ENCODE measurements at regions not wholly inside any gene's neighbourhood (a gene's known extent, or its start where the extent isn't known, plus 50 kb on each side); places are given as distances from the start of the nearest gene placed in this dataset.

DNA sequence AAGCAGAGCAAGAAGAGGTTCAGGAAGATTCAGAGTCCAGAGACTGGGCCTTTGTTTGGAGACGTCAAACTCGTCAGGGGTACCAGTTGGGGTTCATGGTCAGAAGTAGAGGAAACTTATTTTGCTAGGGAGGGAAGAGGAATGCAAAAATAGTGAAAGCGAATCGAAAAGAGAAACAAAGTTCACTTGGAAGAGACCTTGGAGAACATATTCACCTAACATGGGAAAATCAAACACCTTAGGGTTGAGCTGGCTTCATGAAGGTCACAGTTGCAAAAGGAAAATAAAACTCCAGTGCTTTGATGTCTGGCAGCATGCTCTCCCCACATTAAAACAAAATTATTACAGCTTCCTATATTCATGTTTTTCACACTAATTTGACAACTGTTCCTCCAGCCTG is 440.4 kb downstream of the EPM2A start:
- H3K36me3 ChIP-seq (ENCODE audit: control insufficient read depth, insufficient read depth, low read length), result no peaks in the 10 kb centered on the region
- no peaks in the 10 kb centered on the region for H3K27me3 ChIP-seq (replicated peaks; ENCODE audit: control insufficient read depth, insufficient read depth, low read length)
- DNase-seq, result no peak
- no peak overlapping the region for H3K27ac Mint-ChIP-seq (ENCODE audit: unreplicated experiment)
- no TSS peak for BruUV-seq (replicated peaks)
- H3K36me3 Mint-ChIP-seq (ENCODE audit: insufficient read depth, unreplicated experiment), result no peaks in the 10 kb centered on the region
- H3K27me3 Mint-ChIP-seq (ENCODE audit: insufficient read depth, unreplicated experiment), result no peaks in the 10 kb centered on the region
- ChIA-PET POLR2A (no interaction called here), CTCF (no interaction called here)
- no peaks in the 10 kb centered on the region for H3K4me1 ChIP-seq
- TF ChIP-seq, protein P1, sequence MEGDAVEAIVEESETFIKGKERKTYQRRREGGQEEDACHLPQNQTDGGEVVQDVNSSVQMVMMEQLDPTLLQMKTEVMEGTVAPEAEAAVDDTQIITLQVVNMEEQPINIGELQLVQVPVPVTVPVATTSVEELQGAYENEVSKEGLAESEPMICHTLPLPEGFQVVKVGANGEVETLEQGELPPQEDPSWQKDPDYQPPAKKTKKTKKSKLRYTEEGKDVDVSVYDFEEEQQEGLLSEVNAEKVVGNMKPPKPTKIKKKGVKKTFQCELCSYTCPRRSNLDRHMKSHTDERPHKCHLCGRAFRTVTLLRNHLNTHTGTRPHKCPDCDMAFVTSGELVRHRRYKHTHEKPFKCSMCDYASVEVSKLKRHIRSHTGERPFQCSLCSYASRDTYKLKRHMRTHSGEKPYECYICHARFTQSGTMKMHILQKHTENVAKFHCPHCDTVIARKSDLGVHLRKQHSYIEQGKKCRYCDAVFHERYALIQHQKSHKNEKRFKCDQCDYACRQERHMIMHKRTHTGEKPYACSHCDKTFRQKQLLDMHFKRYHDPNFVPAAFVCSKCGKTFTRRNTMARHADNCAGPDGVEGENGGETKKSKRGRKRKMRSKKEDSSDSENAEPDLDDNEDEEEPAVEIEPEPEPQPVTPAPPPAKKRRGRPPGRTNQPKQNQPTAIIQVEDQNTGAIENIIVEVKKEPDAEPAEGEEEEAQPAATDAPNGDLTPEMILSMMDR (IDR thresholded peaks at IDR 0.05; ENCODE audit: insufficient read depth in 1 of 2, low read depth in 1 of 2, low read length in 1 of 2, severe bottlenecking in 1 of 2, unreplicated experiment in 1 of 2), result no peak
- no peaks in the 10 kb centered on the region for H3K9me3 Mint-ChIP-seq (ENCODE audit: unreplicated experiment)
- H3K9me3 ChIP-seq, result no peaks in the 10 kb centered on the region
- H3K4me3 ChIP-seq (ENCODE audit: low read depth, low read length), result no peak overlapping the region
- intact Hi-C loops (cut with micrococcal nuclease; ENCODE audit: unreplicated experiment), result no loop called here
- no peaks in the 10 kb centered on the region for H3K4me1 Mint-ChIP-seq (ENCODE audit: low read depth, unreplicated experiment)
- no peak overlapping the region for H3K4me3 Mint-ChIP-seq (ENCODE audit: unreplicated experiment)

DNA sequence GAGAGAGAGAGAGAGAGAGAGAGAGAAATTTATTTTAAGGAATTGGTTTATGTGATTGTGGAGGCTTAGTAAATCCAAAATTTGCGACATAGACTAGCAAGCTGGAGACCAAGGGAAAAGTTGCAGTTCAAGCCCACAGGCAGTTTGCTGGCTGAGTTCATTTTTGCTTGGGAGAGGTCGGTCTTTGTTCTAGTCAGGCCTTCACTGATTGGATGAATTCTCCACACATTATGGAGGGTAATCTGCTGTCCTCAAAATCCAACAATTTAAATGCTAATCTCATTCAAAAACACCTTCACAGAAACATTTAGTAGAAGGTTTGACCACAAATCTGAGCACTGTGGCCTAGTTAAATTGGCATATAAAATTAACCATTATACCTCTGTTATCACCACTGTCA is 439.6 kb downstream of the EPM2A start:
- DNase-seq, result no peak
- H3K27ac Mint-ChIP-seq (ENCODE audit: unreplicated experiment), result no peak overlapping the region
- no TSS peak for BruUV-seq (replicated peaks)
- Histone ChIP-seq H3K4me1 (no peaks in the 10 kb centered on the region), H3K9me3 (no peaks in the 10 kb centered on the region), H3K27me3 (replicated peaks; ENCODE audit: control insufficient read depth, insufficient read depth, low read length) (no peaks in the 10 kb centered on the region), H3K4me3 (ENCODE audit: low read depth, low read length) (no peak overlapping the region), H3K36me3 (ENCODE audit: control insufficient read depth, insufficient read depth, low read length) (no peaks in the 10 kb centered on the region)
- intact Hi-C loops (cut with micrococcal nuclease; ENCODE audit: unreplicated experiment), result no loop called here
- TF ChIP-seq, protein P1 (IDR thresholded peaks at IDR 0.05; ENCODE audit: insufficient read depth in 1 of 2, low read depth in 1 of 2, low read length in 1 of 2, severe bottlenecking in 1 of 2, unreplicated experiment in 1 of 2), result no peak
- ChIA-PET POLR2A (no interaction called here), CTCF (no interaction called here)
- no peaks in the 10 kb centered on the region for H3K36me3 Mint-ChIP-seq (ENCODE audit: insufficient read depth, unreplicated experiment)
- H3K4me3 Mint-ChIP-seq (ENCODE audit: unreplicated experiment), result no peak overlapping the region
- peaks cover 8% of the 10 kb centered on the region for H3K9me3 Mint-ChIP-seq (ENCODE audit: unreplicated experiment)
- no peaks in the 10 kb centered on the region for H3K27me3 Mint-ChIP-seq (ENCODE audit: insufficient read depth, unreplicated experiment)
- no peaks in the 10 kb centered on the region for H3K4me1 Mint-ChIP-seq (ENCODE audit: low read depth, unreplicated experiment)

DNA sequence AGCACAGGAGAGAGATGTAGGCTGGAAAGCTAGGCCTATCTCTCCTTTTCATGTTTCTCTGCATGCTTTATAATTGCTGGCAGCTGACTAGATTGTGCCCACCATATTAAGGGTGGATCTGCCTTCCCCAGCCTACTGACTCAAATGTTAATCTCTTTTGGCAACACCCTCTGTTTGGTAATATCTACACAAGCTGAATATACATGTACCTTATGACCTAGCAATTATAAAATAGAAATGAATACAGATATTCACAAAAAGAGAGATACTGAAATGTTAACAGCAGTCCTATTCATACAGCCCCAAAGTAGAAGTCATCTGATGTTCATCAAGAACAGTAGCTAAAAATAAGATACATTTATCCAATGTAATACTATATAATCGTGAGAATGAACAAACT is 429.6 kb downstream of the EPM2A start:
- Histone ChIP-seq H3K4me3 (ENCODE audit: low read depth, low read length) (no peak overlapping the region), H3K9me3 (no peaks in the 10 kb centered on the region), H3K36me3 (ENCODE audit: control insufficient read depth, insufficient read depth, low read length) (no peaks in the 10 kb centered on the region), H3K4me1 (no peaks in the 10 kb centered on the region), H3K27me3 (replicated peaks; ENCODE audit: control insufficient read depth, insufficient read depth, low read length) (no peaks in the 10 kb centered on the region)
- intact Hi-C loops (cut with micrococcal nuclease; ENCODE audit: unreplicated experiment), result no loop called here
- ChIA-PET POLR2A (no interaction called here), CTCF (no interaction called here)
- no peak overlapping the region for H3K4me3 Mint-ChIP-seq (ENCODE audit: unreplicated experiment)
- no peaks in the 10 kb centered on the region for H3K27me3 Mint-ChIP-seq (ENCODE audit: insufficient read depth, unreplicated experiment)
- H3K36me3 Mint-ChIP-seq (ENCODE audit: insufficient read depth, unreplicated experiment), result no peaks in the 10 kb centered on the region
- TF ChIP-seq, protein P1 (IDR thresholded peaks at IDR 0.05; ENCODE audit: insufficient read depth in 1 of 2, low read depth in 1 of 2, low read length in 1 of 2, severe bottlenecking in 1 of 2, unreplicated experiment in 1 of 2), result no peak
- peaks cover 2% of the 10 kb centered on the region for H3K9me3 Mint-ChIP-seq (ENCODE audit: unreplicated experiment)
- no peak for DNase-seq
- H3K27ac Mint-ChIP-seq (ENCODE audit: unreplicated experiment), result no peak overlapping the region
- no peaks in the 10 kb centered on the region for H3K4me1 Mint-ChIP-seq (ENCODE audit: low read depth, unreplicated experiment)
- BruUV-seq (replicated peaks), result no TSS peak
